Central memory CD4-positive, alpha-beta T cell (primary cell): ENCODE measurements at regions not wholly inside any gene's neighbourhood (a gene's known extent, or its start where the extent isn't known, plus 50 kb on each side); places are given as distances from the start of the nearest gene placed in this dataset.

Source experiments
- DNase-seq: peaks from one replicate; pipeline ENCODE4 v3.0.0; 2022

- DNase-seq, result no peak
Measured at GRCh38 chr2:18124116-18124835, 245.8 kb downstream of the KCNS3 start.

- no peak for DNase-seq
Measured at GRCh38 chr2:18123577-18123976, 245.1 kb downstream of the KCNS3 start.

- no peak for DNase-seq
Measured at GRCh38 chr2:18123211-18123570, 244.7 kb downstream of the KCNS3 start.

- no peak for DNase-seq
Measured at GRCh38 chr2:18122544-18123210, 244.2 kb downstream of the KCNS3 start.

GRCh38 chr2:18119883-18120282, 241.4 kb downstream of the KCNS3 start:
- DNase-seq, result no peak

GRCh38 chr2:18118703-18119102, 240.2 kb downstream of the KCNS3 start:
- no peak for DNase-seq

- no peak for DNase-seq
Measured at GRCh38 chr2:18117592-18117991, 239.1 kb downstream of the KCNS3 start.

- no peak for DNase-seq
Measured at GRCh38 chr2:18110222-18110621, 231.8 kb downstream of the KCNS3 start.

- DNase-seq, result no peak
Measured at GRCh38 chr2:18106841-18107240, 228.4 kb downstream of the KCNS3 start.

- DNase-seq, result no peak
Measured at GRCh38 chr2:18105929-18106328, 227.5 kb downstream of the KCNS3 start.

- no peak for DNase-seq
Measured at GRCh38 chr2:18104595-18105224, 226.2 kb downstream of the KCNS3 start.

GRCh38 chr2:18096836-18097405, 218.5 kb downstream of the KCNS3 start:
- no peak for DNase-seq

- no peak for DNase-seq
Measured at GRCh38 chr2:18094277-18094676, 215.8 kb downstream of the KCNS3 start.

- no peak for DNase-seq
Measured at GRCh38 chr2:18093196-18093595, 214.7 kb downstream of the KCNS3 start.

- no peak for DNase-seq
Measured at GRCh38 chr2:18092760-18093159, 214.3 kb downstream of the KCNS3 start.

GRCh38 chr2:18085593-18085992, 207.1 kb downstream of the KCNS3 start:
- no peak for DNase-seq

GRCh38 chr2:18084376-18084775, 205.9 kb downstream of the KCNS3 start:
- no peak for DNase-seq

- DNase-seq, result no peak
Measured at GRCh38 chr2:18083806-18084205, 205.3 kb downstream of the KCNS3 start.

- DNase-seq, result no peak
Measured at GRCh38 chr2:18078216-18078615, 199.7 kb downstream of the KCNS3 start.

- no peak for DNase-seq
Measured at GRCh38 chr2:18077704-18078103, 199.2 kb downstream of the KCNS3 start.

GRCh38 chr2:18077231-18077630, 198.8 kb downstream of the KCNS3 start:
- no peak for DNase-seq

- DNase-seq, result no peak
Measured at GRCh38 chr2:18074476-18074875, 196.0 kb downstream of the KCNS3 start.

GRCh38 chr2:18073601-18074000, 195.1 kb downstream of the KCNS3 start:
- no peak for DNase-seq
